Activated CD4-positive, alpha-beta T cell treated with anti-CD3 and anti-CD28 coated beads for 36 hours (primary cell): ENCODE measurements at regions not wholly inside any gene's neighbourhood (a gene's known extent, or its start where the extent isn't known, plus 50 kb on each side); places are given as distances from the start of the nearest gene placed in this dataset.

Experiments used
- ATAC-seq: fragments of 200-7000 bp; cut with Tn5 transposase; one replicate; pipeline ENCODE4 v1.10.0; 2021; ENCODE audit warnings: mild to moderate bottlenecking, moderate library complexity
- CTCF ChIA-PET: fragments of 350-600 bp; sonication (Branson Sonifier 250); formaldehyde crosslinking; loops from one replicate; lab custom pipeline; 2021; ENCODE audit warnings: antibody characterized with exemption; lab: Charles Lee
- POLR2A ChIA-PET: fragments of 350-600 bp; sonication (Branson Sonifier 250); formaldehyde crosslinking; loops from one replicate; lab custom pipeline; 2021; ENCODE audit warnings: antibody characterized with exemption, inconsistent platforms; lab: Charles Lee
- DNase-seq: peaks from one replicate; pipeline ENCODE4 v3.0.0-alpha.2; 2020
- H3K27ac Mint-ChIP-seq: one replicate; pipeline ENCODE4 v1.8.0; 2021; ENCODE audit warnings: mixed read lengths
- H3K27me3 Mint-ChIP-seq: one replicate; pipeline ENCODE4 v1.8.0; 2021; ENCODE audit warnings: mixed read lengths
- H3K36me3 Mint-ChIP-seq: one replicate; pipeline ENCODE4 v1.8.0; 2021; ENCODE audit warnings: low read depth, mixed read lengths
- H3K4me1 Mint-ChIP-seq: one replicate; pipeline ENCODE4 v1.8.0; 2021; ENCODE audit warnings: mixed read lengths
- H3K4me3 Mint-ChIP-seq: one replicate; pipeline ENCODE4 v1.8.0; 2021; ENCODE audit warnings: mild to moderate bottlenecking, moderate library complexity, mixed read lengths
- H3K9me3 Mint-ChIP-seq: one replicate; pipeline ENCODE4 v1.8.0; 2021; ENCODE audit warnings: low read depth, mixed read lengths
- intact Hi-C, 2 experiments: fragments of 100-400 bp; cut with DNase I in 1 of 2; cut with micrococcal nuclease in 1 of 2; formaldehyde crosslinking; loops; one replicate each; pipeline versions ENCODE4 v1.14.2 to v1.15.1; 2022 to 2024; cut with DNase I, micrococcal nuclease

- POLR2A ChIA-PET: no interaction called here
- no peaks in the 10 kb centered on the region for H3K27me3 Mint-ChIP-seq
- DNase-seq (no peak), ATAC-seq (no peak)
- peaks cover 7% of the 10 kb centered on the region for H3K36me3 Mint-ChIP-seq
- H3K4me1 Mint-ChIP-seq: peaks cover 30% of the 10 kb centered on the region
- intact Hi-C loops: loop anchor here in 1 of 2 experiments (5.0 kb wide), 1 partner anchor 33 kb away; no protein-coding TSS in a partner anchor
- CTCF ChIA-PET: interaction anchor here (0.9 kb wide), 1 partner anchor 201 kb away, joined by 3 read pairs; no protein-coding TSS in a partner anchor
- no peak overlapping the region for H3K4me3 Mint-ChIP-seq
- peaks cover 2% of the 10 kb centered on the region for H3K9me3 Mint-ChIP-seq
- H3K27ac Mint-ChIP-seq: no peak overlapping the region
Observed at GRCh38 chr1:101089613-101090338, 64.2 kb upstream of the DPH5 start.

GRCh38 chr1:101088431-101088830, 62.8 kb upstream of the DPH5 start:
- CTCF ChIA-PET: interaction anchor here (0.6 to 1.6 kb wide), 5 partner anchors 38 to 206 kb away, joined by 3 to 7 read pairs (median 4); no protein-coding TSS in a partner anchor
- Mint-ChIP-seq H3K4me3 (no peak overlapping the region), H3K36me3 (peaks cover 14% of the 10 kb centered on the region), H3K9me3 (no peaks in the 10 kb centered on the region), H3K4me1 (peaks cover 35% of the 10 kb centered on the region), H3K27ac (no peak overlapping the region), H3K27me3 (no peaks in the 10 kb centered on the region)
- POLR2A ChIA-PET: no interaction called here
- intact Hi-C loops: loop anchor here in 1 of 2 experiments (5.0 kb wide), 1 partner anchor 34 kb away; no protein-coding TSS in a partner anchor
- DNase-seq (no peak), ATAC-seq (peak; percentile 76)

- H3K9me3 Mint-ChIP-seq: no peaks in the 10 kb centered on the region
- H3K4me1 Mint-ChIP-seq: peaks cover 48% of the 10 kb centered on the region
- H3K27ac Mint-ChIP-seq: no peak overlapping the region
- H3K4me3 Mint-ChIP-seq: no peak overlapping the region
- ATAC-seq (no peak), DNase-seq (no peak)
- ChIA-PET POLR2A (no interaction called here), CTCF (interaction anchor here (0.8 to 1.3 kb wide), 2 partner anchors 37 to 82 kb away, joined by 3 read pairs; no protein-coding TSS in a partner anchor)
- intact Hi-C loops: loop anchor here in 1 of 2 experiments (5.0 kb wide), 1 partner anchor 36 kb away; no protein-coding TSS in a partner anchor
- H3K36me3 Mint-ChIP-seq: peaks cover 19% of the 10 kb centered on the region
- H3K27me3 Mint-ChIP-seq: no peaks in the 10 kb centered on the region
Observed at GRCh38 chr1:101086783-101087182, 61.2 kb upstream of the DPH5 start.

GRCh38 chr1:101081496-101082488, 56.2 kb upstream of the DPH5 start:
- POLR2A ChIA-PET: no interaction called here
- DNase-seq: peak; percentile 54
- intact Hi-C loops: no loop called here
- peaks cover 8% of the 10 kb centered on the region for H3K9me3 Mint-ChIP-seq
- H3K27me3 Mint-ChIP-seq: no peaks in the 10 kb centered on the region
- CTCF ChIA-PET: interaction anchor here (0.6 to 1.0 kb wide), 4 partner anchors 28 to 204 kb away, joined by 3 read pairs; no protein-coding TSS in a partner anchor
- H3K27ac Mint-ChIP-seq: peak overlapping the region; percentile 79
- ATAC-seq: peak; percentile 93
- peaks cover 44% of the 10 kb centered on the region for H3K36me3 Mint-ChIP-seq
- no peak overlapping the region for H3K4me3 Mint-ChIP-seq
- peaks cover 37% of the 10 kb centered on the region for H3K4me1 Mint-ChIP-seq

GRCh38 chr1:101080859-101081258, 55.3 kb upstream of the DPH5 start:
- Mint-ChIP-seq H3K4me3 (no peak overlapping the region), H3K27ac (no peak overlapping the region), H3K36me3 (peaks cover 48% of the 10 kb centered on the region), H3K9me3 (peaks cover 8% of the 10 kb centered on the region), H3K27me3 (no peaks in the 10 kb centered on the region), H3K4me1 (peaks cover 37% of the 10 kb centered on the region)
- DNase-seq (no peak), ATAC-seq (no peak)
- ChIA-PET CTCF (interaction anchor here (1.0 kb wide), 1 partner anchor 29 kb away, joined by 3 read pairs; no protein-coding TSS in a partner anchor), POLR2A (no interaction called here)
- intact Hi-C loops: no loop called here

GRCh38 chr1:101079341-101079740, 53.8 kb upstream of the DPH5 start:
- intact Hi-C loops: no loop called here
- DNase-seq (no peak), ATAC-seq (no peak)
- Mint-ChIP-seq H3K27ac (no peak overlapping the region), H3K27me3 (no peaks in the 10 kb centered on the region), H3K4me1 (peaks cover 35% of the 10 kb centered on the region), H3K9me3 (peaks cover 8% of the 10 kb centered on the region), H3K4me3 (no peak overlapping the region), H3K36me3 (peaks cover 49% of the 10 kb centered on the region)
- ChIA-PET CTCF (no interaction called here), POLR2A (interaction anchor here (0.6 kb wide), 2 partner anchors 156 to 279 kb away, joined by 5 read pairs; no protein-coding TSS in a partner anchor)

- H3K27ac Mint-ChIP-seq: no peak overlapping the region
Observed at GRCh38 chr1:101077849-101078248, 52.3 kb upstream of the DPH5 start.

GRCh38 chr1:101075926-101076325, 50.3 kb upstream of the DPH5 start:
- no peaks in the 10 kb centered on the region for H3K27me3 Mint-ChIP-seq
- H3K27ac Mint-ChIP-seq: no peak overlapping the region
- CTCF ChIA-PET: interaction anchor here (0.7 to 1.4 kb wide), 2 partner anchors 10 to 155 kb away, joined by 3 to 4 read pairs; no protein-coding TSS in a partner anchor

More at GRCh38 chr1:101077849-101078248, 52.3 kb upstream of the DPH5 start:
- intact Hi-C loops: no loop called here
- ATAC-seq: no peak
- Mint-ChIP-seq H3K4me3 (no peak overlapping the region), H3K36me3 (peaks cover 49% of the 10 kb centered on the region), H3K4me1 (peaks cover 34% of the 10 kb centered on the region), H3K27me3 (no peaks in the 10 kb centered on the region), H3K9me3 (peaks cover 8% of the 10 kb centered on the region)
- DNase-seq: no peak
- ChIA-PET CTCF (no interaction called here), POLR2A (no interaction called here)

More at GRCh38 chr1:101075926-101076325, 50.3 kb upstream of the DPH5 start:
- POLR2A ChIA-PET: no interaction called here
- DNase-seq (no peak), ATAC-seq (no peak)
- H3K4me1 Mint-ChIP-seq: peaks cover 28% of the 10 kb centered on the region
- intact Hi-C loops: no loop called here
- H3K4me3 Mint-ChIP-seq: no peak overlapping the region
- peaks cover 44% of the 10 kb centered on the region for H3K36me3 Mint-ChIP-seq
- H3K9me3 Mint-ChIP-seq: peaks cover 5% of the 10 kb centered on the region
